Gastroesophageal sphincter (tissue), 3 donors: ENCODE measurements at regions not wholly inside any gene's neighbourhood (a gene's known extent, or its start where the extent isn't known, plus 50 kb on each side); places are given as distances from the start of the nearest gene placed in this dataset.

Experiments
- EP300 ChIP-seq: sonication (generic); formaldehyde crosslinking; IDR thresholded peaks from one replicate; pipeline ENCODE4 v1.6.1; 2017; ENCODE audit warnings: antibody characterized with exemption, mild to moderate bottlenecking
- POLR2A ChIP-seq, 2 donors: fragments of 450-650 bp; IDR thresholded peaks; one replicate each; pipeline ENCODE4 v1.6.1; 2017; ENCODE audit warnings: antibody characterized with exemption in 2 of 2, mild to moderate bottlenecking in 2 of 2, moderate library complexity in 1 of 2
- POLR2AphosphoS5 ChIP-seq: sonication (generic); formaldehyde crosslinking; IDR thresholded peaks from one replicate; pipeline ENCODE4 v1.6.1; 2017; ENCODE audit warnings: antibody characterized with exemption
- TF ChIP-seq, protein P1 (sequence below), 4 experiments: fragments of 200-600 bp in 2 of 4; fragments of 450-650 bp in 2 of 4; sonication (generic) in 1 of 4; IDR thresholded peaks; one replicate each; pipeline ENCODE4 v1.5.1; 2017 to 2019; ENCODE audit warnings: antibody characterized with exemption in 4 of 4, mild to moderate bottlenecking in 2 of 4, moderate library complexity in 2 of 4

DNA sequence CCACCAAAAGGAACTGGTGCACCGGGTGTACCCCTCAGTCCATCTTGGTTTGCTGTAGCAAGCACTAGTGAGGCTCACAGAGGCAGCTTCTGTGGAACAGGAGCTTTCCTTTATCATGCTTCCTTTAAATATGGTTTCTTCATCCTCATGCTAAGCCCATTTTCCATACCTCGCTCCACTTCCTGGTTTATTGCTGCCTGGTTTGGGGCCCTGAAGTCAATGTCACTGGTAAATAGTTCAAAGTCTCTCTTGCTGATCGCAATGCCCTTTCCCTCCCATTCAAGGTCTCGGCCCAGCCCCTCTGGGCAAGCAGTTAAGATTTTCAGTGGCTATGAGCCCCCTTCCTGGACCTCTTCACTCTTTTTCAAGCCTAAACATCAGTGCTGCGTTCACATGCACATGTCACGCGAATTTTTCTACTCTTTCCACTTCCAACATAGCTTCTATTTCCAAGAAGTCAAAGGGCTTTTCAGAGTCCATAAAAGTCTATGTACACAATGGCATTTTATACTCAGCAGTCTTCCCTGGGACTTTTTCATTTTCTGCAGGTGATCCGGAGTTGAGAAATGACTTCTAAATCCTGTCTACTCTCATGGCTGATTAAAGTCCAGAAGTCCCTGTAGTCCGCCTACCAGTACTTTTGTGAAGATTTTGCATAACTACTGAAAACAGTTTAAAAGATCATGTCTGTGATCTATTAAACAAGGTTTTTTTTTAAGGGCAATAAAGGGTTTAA is 323.8 kb upstream of the ZFHX3 start:
- no peak for TF ChIP-seq EP300
- TF ChIP-seq, protein P1, sequence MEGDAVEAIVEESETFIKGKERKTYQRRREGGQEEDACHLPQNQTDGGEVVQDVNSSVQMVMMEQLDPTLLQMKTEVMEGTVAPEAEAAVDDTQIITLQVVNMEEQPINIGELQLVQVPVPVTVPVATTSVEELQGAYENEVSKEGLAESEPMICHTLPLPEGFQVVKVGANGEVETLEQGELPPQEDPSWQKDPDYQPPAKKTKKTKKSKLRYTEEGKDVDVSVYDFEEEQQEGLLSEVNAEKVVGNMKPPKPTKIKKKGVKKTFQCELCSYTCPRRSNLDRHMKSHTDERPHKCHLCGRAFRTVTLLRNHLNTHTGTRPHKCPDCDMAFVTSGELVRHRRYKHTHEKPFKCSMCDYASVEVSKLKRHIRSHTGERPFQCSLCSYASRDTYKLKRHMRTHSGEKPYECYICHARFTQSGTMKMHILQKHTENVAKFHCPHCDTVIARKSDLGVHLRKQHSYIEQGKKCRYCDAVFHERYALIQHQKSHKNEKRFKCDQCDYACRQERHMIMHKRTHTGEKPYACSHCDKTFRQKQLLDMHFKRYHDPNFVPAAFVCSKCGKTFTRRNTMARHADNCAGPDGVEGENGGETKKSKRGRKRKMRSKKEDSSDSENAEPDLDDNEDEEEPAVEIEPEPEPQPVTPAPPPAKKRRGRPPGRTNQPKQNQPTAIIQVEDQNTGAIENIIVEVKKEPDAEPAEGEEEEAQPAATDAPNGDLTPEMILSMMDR (IDR thresholded peaks at IDR 0.05): no peak
- TF ChIP-seq POLR2AphosphoS5: no peak
- no peak for TF ChIP-seq POLR2A (IDR thresholded peaks at IDR 0.05)
